Glomerular endothelial cell (primary cell): ENCODE measurements at regions not wholly inside any gene's neighbourhood (a gene's known extent, or its start where the extent isn't known, plus 50 kb on each side); places are given as distances from the start of the nearest gene placed in this dataset.

Source experiments
- DNase-seq: peaks from one replicate; pipeline ENCODE4 v3.0.0-alpha.2; 2011; ENCODE audit warnings: low read depth, low spot score; ENCODE audit errors: extremely low read depth

DNA sequence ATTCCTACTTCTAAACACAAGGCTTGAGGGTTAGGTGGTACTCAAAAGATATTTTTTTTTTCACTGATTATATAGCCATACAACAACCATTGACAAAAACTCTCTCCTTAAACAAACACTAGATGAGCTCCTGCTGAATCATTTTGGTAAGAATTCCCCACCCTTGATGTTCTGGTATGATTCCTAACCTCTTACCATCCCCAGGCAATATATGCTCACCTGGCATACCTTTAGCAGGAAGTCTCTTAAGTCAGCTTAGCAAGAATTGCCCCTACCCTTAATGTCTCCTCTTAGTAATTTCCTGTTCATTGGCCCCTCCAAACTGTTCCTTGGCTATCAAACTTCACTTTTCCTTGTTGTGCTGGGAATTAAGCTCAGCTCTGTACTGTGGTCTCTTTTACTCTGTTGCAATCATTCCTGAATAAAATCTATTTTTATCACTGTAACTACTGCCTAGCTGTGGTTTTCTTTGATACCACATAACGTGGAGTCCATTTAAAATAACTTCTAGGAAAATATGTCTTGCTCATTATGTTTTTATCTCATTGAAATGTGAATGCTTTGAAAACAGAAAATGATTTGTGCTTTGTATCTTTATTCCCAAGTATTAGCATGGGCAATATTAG lies 712.6 kb downstream of the SLC16A7 start:
- DNase-seq: no peak

DNA sequence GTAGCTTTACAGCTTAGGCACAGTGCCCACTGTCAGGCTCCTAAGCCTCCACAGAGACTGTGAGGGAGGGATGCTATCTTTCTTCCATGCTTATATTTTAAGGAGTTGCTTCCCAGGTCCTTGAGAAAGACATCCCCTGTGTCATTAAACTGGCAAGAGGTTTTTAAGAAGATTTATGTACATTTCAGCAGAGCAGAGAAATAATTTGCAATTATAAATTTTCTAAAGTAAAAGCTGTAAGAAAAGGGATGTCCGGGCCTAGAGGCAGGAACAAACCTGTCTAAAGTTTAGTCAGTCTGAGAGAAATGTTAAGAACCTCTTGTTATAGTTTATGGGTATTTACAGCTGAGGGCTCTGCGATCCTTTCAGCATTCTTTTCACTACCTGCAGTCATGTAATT lies 716.1 kb downstream of the SLC16A7 start:
- DNase-seq: no peak

DNA sequence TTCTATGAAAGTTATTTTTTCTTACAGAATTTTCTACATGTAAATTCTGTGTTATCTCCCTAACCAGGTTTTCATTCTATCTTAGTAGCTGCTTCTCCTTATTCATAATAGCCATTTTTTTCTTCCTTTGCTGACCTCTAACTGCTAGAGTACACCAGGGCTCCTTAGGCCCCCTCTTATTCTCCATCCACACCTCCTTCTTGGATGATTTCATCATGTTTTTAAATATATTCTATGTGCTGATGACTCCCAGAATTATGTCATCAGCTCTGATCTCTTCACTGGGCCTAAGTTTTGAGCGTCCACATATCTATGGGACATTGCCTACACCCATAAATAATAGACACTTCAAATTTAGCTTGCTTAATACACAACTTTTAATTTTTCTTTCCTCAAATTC lies 721.5 kb downstream of the SLC16A7 start:
- DNase-seq: no peak

DNA sequence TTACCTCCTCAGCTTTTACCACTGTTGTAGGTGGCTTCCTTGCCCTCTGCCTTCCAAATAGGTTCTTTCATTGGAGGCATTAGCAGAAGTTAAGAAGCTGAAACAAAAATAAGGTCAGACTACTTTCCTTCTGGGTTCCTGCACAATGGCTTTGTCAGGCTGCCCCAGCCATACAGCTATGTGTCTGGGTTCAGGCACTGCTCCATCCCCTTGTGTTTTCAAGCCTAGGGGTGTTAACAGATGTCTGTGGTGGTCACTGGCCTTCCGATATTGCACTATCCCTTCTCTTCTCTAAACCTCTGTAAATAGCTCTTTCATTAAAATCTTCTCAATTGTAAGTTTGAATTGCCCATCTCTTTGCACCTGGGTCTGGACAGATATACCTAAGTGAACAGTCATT lies 728.9 kb downstream of the SLC16A7 start:
- no peak for DNase-seq

DNA sequence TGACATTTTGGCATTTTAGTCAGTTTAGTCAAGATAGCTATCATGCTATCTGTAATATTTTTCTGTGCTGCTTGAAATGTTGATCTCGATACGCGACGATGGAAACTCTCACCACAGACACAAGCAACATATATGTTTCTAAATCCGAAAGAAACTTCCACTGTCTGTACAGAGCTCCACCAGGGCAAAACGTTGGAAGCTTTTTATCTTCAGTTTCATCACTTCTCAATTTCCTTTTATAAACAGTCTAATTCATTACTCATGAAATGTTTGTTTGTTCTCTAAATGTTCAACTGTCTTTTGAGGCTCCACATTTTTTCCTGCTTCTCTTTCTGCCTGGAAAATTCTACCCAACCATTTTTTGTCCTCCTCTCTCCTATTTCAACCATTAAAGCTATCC lies 737.6 kb downstream of the SLC16A7 start:
- DNase-seq: peak; percentile 20

DNA sequence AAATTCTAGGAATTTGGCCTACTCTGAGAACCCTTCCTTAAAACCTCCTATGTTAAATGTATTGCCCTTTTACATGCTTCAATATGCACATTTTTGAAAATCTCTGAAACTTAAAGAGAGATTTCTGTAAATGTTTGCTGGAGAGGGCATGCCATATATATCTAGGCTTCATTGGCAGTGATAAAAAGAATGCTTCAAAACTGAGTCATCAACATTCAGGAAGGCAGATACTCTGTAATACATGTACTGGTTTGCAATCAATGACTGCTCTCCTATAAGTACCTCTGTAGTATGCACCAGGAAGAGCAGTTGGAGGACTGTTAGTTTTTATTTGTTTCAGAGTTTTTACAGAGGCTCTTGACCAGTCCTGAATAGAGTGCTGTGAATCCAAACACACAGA lies 739.9 kb downstream of the SLC16A7 start:
- DNase-seq: peak; percentile 16

DNA sequence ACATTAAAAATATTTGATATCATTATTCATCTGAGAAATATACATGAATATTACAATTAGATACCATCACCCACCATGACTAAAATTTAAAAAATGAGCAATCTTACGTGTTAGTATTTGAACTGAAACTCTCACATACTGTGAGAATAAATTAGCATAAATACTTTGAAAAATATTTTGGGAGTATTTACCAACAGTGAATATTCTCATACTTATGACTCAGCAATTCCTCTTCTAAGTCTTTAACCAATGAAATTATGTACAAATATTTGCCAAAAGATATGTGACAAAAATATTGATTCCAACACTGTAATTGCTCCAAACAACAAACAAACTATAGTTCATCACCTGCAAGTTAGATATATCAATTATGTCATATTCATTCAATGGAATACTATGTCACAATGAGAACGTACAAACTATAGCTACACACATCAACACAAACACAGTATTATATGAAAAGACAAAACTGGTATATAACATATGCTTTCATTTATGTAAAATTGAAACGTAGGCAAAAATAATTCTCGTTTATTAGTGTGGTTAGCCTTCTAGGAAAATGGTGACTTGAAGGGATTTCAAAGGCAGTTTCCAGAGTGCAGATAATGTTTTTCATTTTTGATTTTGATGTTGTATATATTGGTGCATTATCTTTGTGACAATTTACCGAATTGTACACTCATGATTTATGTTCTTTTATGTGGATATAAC lies 742.2 kb downstream of the SLC16A7 start:
- DNase-seq: no peak

DNA sequence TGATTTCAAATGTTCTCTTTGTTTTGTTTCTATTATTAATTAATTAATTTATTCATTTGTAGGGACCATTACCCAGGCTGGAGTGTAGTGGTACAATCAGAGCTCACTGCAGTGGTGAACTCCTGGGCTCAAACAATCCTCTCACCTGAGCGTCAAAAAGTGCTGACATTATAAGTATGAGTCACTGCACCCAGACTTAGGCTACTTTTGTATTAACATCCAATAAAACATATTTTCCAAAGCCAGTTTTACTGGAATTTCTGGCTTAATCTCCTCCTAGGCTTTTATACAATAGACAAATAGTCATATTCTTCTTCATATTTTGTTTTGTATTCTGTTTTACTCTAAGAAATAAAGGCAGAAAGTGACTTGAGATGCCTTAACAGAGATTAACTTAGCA lies 749.6 kb downstream of the SLC16A7 start:
- DNase-seq: no peak

DNA sequence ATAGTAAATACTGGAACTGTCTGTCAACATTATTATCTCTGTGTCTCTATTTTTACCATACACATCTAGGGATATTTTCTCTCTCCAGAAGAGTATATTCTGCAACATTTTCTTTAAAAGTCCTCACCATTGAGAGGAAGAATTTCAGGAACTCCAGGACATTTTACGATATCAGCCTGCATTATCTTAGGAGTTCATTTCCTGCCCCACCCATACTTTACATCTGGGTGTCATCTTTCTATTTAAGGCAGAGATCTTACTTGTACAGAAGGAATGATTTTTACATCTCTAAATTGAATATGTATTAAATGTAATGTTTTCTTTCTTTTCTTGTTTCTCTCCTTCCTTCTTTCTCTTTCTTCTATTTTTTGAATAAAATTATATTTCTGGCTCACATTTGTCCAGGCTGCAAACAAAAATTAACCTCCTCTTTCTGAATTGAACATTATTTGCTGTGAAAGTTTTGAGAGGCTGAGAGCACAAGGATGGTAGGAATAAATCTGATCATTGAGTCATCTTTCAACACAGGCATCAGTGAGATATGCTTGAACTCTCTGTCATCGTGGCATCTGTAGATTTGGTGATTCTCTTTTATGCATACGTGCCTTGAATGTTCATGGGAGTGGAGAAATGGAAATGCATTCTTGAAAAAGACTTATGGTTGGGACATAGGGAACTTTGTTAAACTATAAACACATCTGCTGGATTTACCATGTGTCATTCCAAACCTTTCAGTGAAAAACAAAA lies 753.6 kb downstream of the SLC16A7 start:
- no peak for DNase-seq

DNA sequence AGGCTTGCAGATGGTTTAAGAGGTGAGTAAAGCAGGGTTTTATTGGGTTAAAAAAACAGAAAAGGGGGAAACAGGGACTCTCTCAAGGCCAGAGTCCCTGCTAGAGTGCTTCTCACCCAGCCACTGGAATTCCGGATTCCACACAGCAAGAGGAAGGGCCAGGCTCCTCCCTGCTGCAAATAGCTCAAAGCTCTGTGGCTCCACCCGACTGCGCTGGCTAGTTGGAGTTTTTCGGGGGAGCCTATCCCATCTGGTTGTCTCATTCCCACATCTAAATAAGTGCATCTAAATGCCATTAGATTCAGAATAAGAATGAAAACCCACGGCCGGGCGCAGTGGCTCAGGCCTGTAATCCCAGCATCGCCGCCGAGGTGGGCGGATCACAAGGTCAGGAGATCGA lies 791.5 kb downstream of the SLC16A7 start:
- DNase-seq: no peak

DNA sequence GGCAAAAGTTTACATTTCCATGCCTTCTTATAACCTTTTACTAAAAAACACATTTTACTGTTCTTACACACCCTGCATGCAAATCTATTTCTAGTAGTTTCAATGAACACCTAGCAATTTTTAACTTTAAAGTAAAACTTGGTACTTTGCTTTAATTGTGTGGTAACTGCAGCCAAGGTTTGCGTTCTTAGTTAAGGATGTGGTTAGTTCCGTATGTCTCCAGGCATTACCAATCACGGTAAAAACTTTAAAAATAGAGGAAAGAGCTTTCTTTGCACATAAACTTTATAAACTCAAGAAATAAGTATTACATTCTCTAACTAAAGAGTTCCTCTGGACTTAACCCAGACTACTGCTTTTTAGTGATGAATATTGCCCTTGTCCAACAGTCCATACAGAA lies 795.2 kb downstream of the SLC16A7 start:
- no peak for DNase-seq

DNA sequence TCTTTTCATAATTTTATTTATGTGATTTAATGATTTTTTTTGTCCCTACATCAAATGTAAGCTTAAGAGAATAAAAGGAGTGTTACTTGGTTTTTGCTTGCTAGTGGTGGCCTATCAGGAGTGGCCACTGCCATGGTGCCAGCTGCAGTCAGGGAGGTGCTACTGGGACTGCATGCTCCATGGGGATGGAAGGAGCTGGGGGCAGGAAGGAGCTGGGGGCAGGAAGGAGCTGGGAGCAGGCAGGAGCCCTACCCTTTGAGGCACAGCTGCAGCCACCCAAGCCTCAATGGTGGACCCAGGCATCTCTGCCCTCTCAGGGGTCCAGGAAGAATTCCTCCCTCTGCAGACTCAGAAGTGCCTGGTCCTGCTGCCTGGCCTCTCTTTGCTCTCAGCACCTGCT lies 796.0 kb downstream of the SLC16A7 start:
- no peak for DNase-seq

DNA sequence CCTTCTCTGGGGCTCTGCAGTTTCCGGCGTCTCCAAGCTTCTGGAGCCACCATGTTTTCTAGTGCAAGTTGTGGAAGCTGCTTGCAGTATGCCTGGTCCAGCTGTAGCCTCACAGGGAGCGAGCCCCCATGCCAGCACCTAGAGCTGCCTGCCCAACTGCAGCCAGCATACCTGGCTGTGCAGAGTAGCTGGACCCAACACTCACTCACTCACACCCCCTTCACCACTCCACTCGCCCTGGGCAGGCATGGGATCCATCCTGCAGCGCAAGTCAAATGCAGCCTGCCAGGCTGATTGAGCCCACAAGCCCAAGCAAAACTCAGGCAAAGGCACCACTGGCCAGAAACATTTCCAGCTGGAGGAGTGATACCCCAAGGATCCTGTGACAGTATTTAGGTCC lies 797.3 kb downstream of the SLC16A7 start:
- no peak for DNase-seq

DNA sequence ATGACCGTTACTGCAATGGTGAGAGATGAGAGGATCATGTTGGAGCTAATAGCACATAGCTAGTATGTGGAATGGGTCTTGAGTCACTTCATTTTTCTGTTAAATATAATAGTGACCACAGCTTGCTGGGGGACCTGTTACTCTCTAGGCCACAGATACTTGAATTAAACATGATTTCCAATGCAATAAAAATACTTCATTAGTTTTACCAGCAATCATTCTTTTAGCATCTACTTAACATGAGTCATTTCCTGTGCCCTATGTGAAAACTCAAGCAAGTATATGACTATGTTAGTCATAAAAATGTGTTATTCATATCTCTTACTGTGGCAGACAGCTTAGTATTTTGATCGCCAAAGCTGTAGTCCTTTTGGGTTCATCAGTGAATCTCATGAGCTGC lies 798.8 kb downstream of the SLC16A7 start:
- DNase-seq: peak; percentile 34

DNA sequence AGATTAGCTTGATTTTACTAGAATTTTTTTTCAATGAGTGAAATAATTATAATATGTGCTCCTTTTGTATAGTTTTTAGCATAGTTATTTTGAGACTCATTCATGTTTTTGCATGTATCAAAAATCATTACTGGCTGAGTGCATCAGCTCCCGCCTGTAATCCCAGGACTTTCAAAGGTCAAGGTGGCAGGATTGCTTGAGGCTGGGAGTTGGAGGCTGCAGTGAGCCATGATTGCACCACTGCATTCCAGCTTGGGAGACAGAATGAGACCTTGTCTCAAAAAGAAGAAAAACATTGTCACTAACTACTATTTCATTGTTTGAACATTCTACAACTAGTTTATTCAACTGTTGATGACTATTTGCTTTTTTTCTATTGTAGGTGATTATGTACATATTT lies 802.7 kb downstream of the SLC16A7 start:
- no peak for DNase-seq

DNA sequence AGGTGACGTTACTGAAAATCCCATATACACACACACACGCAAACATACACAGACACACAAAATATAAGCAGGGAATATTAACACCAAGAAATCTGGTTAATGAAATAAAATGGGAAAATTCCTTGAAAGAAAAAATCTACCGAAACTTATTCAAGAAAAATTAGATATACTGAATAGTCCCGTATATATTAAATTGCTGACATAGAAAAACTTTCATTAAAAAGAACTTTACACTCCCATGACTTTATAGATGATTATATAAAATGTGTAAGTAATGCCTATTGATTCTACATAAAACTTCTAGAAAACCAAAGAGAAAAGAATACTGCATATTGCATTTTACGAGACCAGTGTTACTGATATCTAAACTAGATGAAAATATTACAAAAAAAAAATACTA lies 803.2 kb downstream of the SLC16A7 start:
- no peak for DNase-seq

DNA sequence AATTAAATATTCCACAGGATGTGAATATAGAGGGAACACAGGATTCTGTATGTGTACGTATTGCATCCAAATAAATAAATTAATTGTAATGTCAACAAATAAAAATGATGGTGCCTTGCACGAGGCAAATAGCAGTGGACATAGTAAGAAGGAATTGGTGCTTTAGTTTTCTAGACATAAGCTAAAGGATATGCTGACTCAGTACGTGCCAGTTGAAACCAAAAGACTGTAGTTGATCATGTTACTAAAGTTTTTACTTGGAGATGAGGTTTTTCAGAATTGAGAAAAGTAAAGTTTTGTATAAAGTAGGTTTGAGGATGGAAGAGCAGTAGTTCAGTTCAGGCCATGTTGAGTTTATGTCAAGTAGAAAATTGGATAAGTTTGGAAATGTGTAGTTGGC lies 807.2 kb downstream of the SLC16A7 start:
- no peak for DNase-seq

DNA sequence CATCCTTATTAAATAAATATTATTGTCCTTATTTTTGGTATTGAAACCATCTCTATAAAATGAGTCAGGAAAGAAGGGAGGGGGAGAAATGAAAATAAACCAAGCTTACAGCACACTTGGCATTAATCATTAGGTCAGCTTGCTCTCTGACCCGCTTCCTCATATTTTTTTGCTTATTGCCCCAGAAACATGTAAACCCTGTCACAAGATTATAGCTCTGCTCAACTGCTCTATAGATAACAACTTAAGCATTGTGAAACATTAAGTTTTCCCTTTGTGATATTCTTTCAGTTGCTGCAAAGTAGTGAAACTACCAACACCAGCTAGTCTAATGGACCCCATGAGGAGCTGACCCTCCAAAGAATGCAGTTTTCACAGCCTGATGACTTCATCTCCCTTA lies 819.5 kb downstream of the SLC16A7 start:
- DNase-seq: no peak

DNA sequence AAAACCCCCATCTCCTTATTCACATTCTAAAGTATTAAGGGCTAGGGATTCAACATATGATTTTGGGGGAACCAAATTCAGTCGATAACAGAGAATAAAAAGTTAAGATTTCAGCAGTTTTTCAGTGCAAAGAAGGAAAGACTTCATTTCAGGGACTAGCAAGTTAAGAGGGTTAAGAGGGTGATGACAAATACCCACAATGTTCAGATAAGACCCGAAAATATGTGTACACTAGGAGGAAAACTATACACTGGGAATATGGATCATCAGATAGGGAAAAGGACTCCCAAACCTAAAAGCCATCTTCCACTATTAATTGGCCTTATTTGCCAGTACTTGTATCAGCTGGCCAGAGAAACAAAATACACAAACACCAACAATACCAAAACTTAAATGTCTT lies 824.2 kb downstream of the SLC16A7 start:
- DNase-seq: no peak

DNA sequence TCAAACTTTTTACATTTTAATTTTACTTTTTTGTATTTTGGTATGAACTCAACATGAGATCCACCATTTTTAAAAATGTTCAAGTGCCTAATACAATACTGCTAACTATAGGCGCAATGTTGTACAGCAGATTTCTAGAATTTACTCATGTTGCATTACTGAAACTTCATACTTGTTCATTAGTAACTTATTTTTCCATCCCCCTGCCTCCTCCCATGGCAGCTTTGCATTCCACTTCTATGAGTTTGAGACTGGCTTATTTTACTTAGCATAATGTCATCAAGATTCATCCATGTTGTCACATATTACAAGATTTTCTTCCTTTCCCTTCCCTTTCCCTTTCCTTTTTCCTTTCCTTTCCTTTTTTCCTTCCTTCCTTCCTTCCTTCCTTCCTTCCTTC lies 825.9 kb downstream of the SLC16A7 start:
- DNase-seq: no peak

DNA sequence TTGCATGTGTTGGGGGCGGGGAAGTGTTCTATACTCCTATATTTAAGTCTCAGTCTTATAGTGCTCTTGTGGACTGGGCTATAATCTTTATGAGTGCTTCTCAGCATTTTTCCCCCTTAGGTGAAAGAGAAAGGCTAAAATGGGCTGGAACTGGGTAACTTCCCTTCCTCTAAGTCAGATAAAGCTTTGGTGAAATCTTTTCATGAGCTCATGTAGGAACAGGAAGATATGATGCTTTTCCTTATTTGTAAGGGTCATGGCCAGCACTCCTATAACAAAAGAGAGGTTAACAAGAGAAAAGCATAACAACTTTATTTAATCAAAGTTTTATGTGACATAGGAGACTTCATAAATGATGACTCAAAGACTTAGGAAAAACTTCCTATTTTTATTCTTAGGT lies 841.5 kb downstream of the SLC16A7 start:
- DNase-seq: peak; percentile 52

DNA sequence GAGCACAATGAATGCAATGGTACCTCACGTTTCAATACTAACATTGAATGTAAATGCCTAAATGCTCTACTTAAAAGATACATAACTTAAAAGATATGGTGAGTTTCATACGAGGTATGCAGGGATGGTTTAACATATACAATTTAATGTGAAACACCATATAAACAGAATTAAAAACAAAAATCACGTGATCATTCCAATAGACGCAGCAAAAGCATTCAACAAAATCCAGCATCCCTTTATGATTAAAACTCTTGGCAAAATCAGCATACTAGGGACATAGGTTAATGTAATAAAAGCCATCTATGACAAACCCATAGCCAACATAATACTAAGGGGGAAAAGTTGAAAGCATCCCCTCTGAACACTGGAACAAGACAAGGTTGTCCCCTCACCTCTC lies 845.7 kb downstream of the SLC16A7 start:
- no peak for DNase-seq
